ENCODE measurements at regions not wholly inside any gene's neighbourhood (a gene's known extent, or its start where the extent isn't known, plus 50 kb on each side); places are given as distances from the start of the nearest gene placed in this dataset.
A peak's percentile ranks its signal among the peaks of the same experiment; 100 is the strongest.
"Not testable (repeated sequence)": the region's sequence is repeated elsewhere in the genome, so short reads cannot be mapped to it uniquely, and the experiment has no call there.

DNA sequence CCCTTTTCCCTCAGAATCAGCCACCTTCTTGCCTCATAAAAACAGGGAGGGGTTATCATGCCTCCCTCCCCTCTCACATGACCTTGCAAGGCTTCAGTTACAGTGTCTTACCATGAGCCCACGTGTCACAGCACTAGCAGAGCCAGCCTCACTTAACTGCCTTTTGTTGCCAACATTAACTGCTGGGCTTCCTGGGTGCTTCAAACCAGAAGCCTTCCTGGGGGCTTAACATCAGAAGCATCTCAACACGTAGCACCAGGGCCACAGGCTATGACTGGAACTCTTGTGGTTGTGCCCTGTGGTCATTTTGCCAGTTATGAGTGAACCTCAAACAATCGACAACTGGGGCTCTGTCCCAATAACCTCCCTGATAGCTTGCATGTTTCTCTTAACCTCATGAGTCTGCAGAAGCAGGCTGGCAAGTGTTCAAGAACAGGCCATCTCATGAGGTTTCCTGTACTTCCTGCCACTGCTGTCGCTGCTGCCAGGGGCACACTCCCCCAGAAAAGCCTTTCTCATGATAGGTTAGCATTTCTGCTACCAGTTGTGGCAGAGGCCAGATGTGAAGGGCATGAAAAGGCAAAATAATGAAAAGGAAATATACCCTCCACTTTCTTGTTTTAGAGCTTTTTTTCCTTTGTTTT lies 132.2 kb downstream of the GLUL start:
- no peak for DNase-seq

DNA sequence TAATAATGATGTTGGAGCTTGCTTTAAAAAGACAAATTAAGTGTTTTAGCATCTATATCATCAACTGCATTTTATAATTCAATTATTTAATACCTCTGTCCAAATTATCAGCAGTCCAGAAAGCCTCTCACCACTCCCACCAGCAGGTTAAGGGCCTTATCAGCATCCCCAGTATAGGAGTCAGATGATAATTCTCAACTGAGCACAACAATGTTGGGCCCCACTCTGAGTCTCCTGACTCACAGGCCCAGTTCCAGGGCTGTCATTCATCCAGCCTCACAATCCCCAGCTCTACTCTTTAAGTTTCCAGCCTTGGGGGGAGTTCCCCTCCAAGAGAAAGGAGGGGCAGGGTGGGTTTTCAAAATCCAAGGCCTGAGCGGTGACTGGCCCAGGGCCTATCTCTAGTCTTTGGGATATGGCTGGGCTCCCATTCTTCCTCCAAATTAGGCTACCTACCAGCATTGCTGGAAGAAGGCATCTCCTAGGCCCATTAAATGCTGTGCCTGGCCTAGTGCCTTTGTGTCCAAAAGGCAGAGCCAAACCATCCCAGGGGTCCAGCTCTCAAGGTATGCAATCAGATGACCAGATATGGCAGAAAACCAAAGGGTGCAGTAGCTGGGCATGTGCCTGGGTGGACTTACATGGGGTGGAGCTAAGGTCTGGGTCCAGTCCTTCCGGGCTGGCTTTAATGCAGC lies 134.1 kb downstream of the GLUL start:
- no peak for DNase-seq

DNA sequence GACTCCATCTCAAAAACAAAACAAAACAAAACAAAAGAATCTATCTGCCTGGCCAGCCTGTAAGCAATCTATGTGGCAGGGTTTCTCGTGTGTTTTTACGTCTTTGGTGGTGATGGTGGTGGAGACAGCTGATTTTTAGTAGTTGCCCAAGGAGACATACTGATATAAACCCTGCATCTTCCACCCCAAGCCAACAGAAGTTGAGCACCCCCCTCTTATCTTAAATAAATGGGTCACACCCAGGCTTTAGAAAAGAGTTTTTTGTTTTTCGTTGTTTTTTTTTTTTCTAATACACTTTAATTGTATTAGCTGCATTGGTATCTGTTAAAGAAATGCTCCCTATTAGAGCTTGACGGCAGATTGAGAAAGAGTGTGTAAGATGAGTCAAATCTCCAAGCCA lies 134.7 kb downstream of the GLUL start:
- no peak for DNase-seq

DNA sequence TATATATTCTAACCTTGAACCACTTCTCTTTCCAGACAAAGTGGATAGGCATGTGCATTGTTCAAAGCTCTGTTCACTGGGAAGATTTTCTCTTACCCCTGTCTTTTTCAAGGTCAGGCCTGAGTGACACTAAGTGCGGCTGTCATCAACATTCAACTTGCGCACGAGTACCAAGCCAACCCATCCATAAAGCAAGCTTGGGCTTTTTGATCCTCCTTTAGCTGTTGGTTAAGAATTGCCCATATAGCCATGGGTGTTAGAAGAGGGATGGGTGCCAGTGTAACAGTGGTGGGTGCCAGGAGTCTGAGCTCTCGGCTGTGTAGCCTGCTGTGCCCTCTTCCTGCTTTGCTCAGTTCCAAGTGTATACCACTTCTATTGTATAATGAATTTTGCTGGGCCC lies 136.1 kb downstream of the GLUL start:
- DNase-seq = no peak

DNA sequence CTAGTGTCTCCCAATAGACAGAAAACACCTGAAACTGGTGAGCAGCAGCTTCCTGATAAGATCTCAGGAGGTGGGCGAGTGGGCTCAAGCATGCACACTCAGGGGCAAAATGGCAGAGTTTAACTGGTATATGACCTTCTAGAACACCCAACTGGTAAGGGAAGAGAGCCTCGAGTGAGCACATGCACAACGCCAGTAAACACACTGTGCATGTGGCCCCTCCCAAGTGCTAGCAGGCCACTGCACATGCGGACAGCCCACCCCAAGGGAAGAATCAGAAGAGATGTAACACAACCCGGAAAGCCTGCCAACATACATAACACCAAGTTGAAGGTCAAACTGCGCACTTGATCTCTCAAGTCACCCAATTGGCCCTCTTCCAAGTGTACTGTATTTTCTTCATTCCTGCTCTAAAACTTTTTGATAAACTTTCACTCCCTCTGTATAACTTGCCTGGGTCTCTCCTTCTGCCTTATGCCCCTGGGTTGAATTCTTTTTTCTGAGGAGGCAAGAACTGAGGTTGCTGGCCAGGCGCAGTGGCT lies 138.2 kb downstream of the GLUL start:
- no peak for DNase-seq

DNA sequence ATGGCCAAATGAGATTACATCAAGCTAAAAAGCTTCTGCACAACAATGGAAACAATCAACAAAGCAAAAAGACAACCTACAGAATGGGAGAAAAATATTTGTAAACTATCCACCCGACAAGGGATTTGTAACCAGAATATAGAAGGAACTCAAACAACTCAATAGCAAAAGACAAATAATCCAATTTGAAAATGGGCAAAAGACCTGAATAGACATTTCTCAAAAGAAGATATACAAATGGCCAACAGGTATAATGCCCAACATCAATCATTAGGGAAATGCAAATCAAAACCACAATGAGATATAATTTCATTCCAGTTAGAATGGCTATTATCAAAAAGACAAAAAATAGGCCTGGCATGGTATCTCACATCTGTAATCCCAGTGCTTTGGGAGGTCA lies 140.0 kb downstream of the GLUL start:
- DNase-seq = no peak

DNA sequence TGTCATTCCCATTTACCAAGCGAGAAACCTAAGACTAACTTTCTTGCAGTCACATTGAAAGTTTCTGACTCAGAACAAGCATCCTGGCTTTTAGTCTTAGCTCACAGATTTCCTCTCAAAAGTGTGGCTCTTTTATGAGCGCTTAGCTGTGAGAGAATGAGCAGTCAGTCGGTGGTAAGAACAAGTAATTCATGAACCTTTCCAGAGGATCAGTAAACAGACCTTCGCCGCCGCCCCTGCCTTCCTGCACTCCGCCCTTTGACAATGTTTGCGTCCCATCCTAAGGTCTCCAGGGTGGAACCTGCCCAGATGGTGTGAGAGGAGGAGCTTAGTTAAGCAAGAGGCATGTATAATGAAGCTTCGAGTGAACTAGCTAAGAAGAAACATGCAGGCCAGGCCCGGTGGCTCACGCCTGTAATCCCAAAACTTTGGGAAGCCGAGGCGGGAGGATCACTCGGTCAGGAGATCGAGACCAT lies 142.4 kb downstream of the GLUL start:
- DNase-seq = no peak

DNA sequence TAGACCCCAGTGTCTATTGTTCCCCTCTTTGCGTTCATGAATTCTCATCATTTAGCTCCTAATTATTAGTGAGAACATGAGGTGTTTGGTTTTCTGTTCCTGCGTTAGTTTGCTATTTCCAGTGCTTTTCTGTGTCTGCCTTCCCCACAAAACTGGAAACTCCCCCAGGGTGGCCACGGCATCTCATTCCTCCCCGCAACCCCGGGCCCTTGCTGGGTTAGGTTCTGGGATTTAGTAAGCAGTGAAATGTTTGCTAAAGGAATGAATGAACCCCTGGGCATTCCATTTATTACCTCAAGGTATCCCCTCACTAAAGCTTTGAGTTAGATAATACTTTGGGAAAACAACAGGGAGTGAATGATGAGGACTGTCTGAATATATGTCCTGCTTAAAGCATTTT lies 142.9 kb downstream of the GLUL start:
- no peak for DNase-seq

DNA sequence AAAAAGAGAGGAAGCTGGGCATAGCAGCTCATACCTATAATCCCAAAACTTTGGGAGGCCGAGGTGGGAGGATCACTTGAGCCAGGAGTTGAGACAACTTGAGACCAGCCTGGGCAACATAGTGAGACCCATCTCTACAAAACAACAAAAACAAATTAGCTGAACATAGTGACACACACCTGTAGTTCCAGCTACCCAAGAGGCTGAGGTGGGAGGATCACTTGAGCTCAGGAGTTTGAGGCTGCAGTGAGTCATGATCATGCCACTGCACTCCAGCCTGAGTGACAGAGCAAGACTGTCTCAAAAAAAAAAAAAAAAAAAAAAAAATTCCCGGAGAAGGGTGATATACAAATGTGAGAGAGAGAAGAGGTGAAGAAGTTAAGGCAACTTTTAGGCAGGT lies 143.8 kb downstream of the GLUL start:
- not testable (repeated sequence) for DNase-seq

DNA sequence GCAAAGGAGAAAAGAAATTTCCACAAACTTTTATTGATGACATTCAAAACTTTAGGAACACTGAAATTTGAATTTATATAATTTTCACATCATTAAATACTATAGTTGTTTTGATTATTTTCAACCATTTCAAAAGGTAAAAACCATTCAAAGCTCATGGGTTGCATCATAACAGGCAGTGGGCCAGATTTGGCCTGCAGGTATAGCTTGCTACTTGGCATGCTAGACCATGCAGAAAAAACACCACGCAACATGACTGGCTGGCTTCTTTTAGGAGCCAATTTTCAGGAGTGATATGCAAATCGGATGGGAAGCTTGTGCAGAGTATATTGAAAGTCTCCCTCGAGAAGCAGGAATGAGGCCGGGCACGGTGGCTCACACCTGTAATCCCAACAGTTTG lies 144.8 kb downstream of the GLUL start:
- no peak for DNase-seq

DNA sequence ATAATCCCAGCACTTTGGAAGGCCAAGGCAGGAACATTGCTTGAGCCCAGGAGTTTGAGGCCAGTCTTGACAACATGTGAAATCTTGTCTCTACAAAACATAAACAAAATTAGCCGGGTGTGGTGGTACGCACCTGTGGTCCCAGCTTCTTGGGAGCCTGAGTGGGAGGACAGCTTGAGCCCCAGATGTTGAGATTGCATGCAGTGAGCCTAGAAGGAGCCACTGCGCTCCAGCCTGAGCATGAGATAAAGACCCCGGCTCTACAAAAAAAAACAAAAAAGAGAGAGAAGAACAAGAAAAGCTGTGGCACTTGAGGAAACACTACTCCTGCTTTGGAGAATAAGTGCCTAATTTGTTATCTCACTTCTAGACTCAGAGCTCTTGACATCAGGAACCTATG lies 146.6 kb downstream of the GLUL start:
- DNase-seq = no peak

DNA sequence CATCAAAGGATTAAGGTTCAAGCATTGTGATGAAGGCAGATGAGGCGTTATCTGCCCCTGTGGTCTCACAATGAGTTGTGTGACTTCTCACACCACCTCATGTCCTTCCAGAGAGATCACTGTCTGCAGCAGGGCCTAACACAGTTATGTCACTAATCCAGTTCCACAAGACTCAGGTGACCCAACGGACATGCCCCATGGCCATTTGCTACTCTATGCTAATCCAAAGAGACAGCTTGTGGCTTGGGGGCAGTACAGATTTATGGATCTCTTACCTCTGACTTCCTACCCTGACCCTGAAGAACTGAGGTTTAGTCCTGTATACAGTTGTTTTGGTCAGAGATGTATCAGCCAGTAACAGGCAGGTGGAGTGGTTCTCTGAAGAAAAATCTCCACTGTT lies 147.1 kb downstream of the GLUL start:
- DNase-seq = no peak

DNA sequence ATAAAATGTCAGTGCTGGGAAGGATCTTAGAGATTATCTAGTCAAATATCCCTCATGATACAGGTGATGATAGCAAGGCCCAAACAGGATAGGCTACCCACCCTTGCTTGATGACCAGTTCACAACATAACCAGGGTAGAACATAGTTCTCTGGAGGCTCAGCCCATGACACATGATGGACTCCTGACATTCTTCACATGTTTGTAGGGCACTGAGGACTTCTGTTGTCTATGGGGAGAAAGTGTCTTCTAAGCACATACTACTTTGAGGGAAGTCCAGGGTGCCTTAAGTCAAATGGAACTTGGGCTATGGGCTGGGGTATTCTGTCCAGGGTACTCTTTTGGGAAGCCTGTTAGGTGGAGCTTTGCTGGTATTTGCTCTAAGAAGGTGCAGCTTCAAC lies 148.9 kb downstream of the GLUL start:
- DNase-seq = no peak

DNA sequence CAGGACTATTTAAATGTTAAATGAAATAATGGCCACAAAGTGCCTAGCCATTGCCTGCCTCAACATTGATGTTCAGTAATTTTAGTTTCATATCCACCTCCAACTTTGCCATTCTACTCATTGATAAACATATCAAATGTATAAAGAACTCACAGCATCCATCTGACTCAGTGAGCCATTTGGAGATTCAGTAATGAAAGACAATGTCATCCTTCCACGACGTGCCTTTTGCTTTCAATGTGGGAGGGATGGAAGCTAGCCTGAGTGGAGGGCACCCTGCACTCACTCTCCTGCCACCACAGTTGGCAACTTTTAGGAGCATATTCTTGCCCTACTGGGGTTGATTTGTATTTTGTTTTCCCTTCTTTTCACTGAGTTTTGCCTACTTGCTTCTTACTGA lies 151.5 kb downstream of the GLUL start:
- DNase-seq = no peak

DNA sequence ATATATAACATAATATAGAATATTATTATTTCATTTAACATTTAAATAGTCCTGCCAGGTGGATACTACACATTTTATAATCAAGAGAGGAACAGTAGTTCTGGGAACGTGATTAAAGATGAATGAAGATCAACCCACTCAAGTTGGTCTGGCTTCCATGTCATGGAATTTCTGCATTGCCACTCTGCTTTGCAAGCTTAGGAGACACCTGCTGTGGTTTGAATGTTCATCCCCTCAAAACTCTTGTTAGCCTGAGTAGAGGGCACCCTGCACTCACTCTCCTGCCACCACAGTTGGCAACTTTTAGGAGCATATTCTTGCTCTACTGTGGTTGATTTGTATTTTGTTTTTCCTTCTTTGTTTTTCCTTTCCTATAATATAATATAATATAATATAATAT lies 153.2 kb downstream of the GLUL start:
- no peak for DNase-seq

DNA sequence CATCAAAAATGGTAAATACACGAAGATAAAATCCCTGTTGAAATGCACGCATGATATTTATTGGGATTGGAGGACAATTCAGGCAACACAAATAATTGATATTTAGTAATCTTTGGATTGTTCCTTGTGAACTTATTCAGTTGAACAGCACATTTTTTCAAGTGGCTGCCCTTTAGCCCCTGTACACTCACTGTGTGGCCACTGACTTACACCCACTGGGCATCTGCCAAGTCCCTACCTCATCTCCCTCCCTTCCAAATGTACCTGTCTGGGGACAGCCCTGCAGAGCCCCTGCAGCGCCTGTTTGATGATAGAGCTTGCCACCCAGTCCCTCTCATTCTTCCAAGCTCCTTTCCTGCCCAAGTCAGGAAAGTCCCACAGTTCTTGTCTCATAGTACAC lies 154.3 kb downstream of the GLUL start:
- no peak for DNase-seq

DNA sequence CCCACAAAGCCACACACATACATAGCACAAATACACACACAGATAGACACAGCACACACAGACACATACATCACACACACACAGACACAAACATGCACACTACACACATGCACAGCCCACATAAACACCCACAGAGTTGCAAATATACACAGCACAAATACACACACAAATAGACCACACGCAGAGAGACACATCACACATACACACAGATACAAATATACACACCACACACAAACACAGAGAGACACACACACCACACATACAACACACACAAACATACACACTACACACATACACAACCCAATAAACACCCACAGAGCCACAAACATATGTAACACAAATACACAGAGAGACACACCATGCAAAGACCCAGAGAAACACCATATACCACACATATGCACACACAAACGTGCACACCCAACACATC lies 154.9 kb downstream of the GLUL start:
- no peak for DNase-seq

DNA sequence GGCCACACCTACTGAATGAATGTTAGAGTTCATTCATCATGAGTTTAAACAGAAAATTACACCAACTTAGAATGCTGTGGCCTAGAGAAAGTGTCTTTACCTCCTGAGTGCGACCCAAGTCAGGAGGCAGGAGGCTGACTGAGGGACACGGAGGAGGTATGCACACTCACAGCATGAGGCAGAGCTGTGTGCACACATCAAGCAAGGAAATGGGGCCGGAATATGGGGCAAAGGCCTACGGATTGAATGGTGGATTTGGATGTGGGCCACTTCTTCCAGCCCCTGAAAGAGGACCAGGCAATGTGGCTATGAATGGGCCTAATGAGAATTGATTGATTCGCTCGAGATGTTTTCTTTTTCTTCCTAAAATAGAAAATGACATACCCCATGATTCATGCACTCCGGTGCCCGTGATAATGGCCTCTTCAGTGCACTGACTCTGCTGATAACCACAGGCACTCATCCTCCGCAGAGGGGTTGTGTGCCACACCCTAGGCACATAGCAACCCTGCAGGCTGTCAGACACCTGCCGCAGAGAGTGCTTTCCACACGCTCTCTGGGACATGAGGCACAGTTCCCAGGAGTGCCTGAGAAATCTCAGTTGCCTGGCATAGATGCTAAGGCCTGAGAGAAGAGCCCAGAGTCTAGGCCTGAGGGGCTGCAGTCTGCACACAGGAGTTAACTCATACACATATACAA lies 155.5 kb downstream of the GLUL start:
- DNase-seq = peak; percentile 58

DNA sequence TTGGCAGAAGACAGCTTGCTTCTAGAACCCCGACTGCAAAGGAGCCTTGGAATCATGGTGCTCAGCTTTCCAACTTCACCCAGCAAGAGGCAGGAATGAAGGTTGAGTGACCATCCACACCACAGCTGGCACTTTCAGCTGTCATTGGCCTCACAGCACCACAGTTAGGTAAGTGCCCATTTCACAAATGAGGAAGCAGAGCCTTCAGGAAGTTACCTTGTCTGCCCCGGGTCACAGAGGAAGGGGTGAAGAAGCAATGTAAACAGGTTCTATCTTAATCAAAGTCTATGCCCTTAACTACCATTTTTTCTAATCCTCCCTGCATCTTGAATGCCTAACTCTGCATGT lies 156.0 kb downstream of the GLUL start:
- peak; percentile 24 for DNase-seq

DNA sequence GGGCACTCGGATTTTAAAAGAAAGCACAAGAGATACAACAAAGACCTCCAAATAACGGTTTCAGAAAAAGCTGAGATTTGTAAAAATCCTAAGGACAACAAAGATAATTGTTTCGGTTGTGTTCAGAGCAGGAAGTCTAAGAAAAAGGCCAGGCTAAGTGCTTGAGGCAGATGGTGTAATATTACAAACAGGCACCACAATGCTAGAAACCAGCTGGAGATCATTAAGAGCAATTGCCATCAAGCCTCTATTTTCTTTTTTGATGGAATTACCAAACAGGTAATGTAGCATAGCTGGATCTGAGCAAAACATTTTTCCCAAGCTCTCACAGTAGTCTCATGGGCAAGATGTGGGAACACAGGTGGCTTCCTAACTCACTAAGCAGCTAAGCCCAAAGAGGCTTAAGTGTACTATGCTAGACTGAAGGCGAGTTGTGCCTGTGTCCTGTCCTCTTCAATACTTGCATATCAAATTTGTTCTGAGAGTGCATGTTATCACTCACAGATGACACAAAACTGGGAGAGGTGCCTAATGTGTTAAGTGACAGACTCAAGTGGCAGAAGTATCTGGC lies 161.6 kb downstream of the GLUL start:
- DNase-seq = peak; percentile 45

DNA sequence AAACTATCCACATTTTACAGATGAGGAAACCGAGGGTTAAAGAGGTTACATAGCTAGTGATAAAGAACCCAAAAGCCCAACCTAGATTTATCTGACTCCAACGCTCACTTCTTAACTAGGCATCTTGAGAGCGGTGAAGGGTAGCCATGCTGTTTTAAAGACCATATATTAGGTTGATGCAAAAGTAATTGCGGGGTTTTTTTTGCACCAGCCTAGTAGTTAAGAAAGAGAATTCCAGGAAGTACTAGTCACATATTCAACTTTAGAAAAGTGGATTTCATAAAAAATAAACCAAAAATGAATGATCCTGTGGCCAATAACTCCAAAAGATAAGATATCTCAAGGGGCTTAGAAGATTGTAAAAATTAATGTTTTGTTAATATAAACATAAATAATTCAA lies 162.1 kb downstream of the GLUL start:
- no peak for DNase-seq

DNA sequence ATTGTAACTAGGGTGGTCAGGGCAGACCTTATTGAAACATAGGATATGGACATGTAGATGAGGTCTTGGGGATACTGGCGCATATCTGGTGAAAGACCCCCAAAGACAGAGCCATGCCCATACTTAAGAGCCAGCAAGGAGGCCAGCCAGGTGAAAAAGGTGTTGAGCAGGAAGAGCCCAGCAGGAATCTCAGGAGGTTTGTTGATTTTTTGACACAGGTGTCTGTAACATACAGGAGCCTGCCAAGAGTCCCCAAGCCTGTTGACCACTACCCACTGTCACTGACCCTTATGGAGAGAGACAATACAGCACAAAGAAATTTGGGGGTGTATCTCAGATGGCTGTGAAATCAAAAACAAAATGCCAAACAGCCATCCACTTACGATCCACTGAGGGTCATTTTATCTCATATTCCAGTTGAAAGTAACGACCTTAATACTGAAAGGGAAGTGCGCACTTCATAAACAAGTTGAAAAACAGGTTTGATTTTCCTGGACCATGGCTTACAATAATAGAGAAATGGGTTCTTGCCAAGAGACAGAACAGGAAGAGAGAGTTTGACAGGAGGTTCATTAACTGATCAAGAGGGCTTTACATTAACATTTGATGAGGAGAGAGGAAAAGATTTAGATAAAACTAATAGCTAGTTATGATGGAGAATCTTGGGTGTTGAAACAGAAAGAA lies 163.6 kb downstream of the GLUL start:
- DNase-seq = no peak

DNA sequence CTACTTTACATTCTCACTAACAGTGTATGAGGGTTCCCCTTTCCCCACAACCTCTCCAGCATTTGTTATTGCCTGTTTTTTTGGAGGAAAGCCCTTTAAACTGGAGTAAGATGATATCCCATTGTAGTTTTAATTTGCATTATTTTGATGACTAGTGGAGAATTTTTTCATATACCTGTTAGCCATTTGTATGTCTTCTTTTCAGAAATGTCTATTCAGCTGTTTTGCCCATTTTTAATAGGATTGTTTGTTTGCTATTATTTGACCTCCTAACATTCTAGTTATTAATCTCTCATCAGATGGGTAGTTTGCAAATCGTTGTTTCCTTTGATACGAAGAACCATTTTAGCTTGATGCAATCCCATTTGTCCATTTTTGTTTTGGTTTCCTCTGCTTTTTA lies 165.0 kb downstream of the GLUL start:
- DNase-seq = no peak
